ENCODE measurements at regions not wholly inside any gene's neighbourhood (a gene's known extent, or its start where the extent isn't known, plus 50 kb on each side); places are given as distances from the start of the nearest gene placed in this dataset.

DNA sequence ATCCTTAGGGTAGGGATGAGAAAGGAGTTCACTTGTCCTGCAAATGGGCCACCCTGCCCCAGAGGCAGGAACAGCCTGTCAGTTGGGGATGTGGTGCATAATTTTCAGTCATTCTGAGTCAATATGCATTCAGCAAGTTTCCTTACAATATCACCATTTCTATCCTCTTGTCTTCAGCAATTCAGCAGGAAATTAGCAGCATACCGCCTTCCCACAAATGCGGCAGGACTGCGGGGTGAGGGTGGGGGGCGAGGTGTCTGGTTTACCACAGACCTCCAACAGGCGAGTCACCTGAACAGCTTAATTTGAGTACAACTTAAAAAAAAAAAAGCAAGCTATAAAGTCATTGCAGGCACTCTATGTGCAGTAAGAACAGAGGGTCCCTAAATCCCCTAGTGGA lies 126.8 kb downstream of the MAP3K7 start:
- Histone ChIP-seq H3K27me3 (replicated peaks; ENCODE audit: control insufficient read depth, insufficient read depth, low read length) (no peaks in the 10 kb centered on the region), H3K4me1 (no peaks in the 10 kb centered on the region), H3K36me3 (ENCODE audit: control insufficient read depth, insufficient read depth, low read length) (no peaks in the 10 kb centered on the region), H3K4me3 (ENCODE audit: low read depth, low read length) (no peak overlapping the region), H3K9me3 (no peaks in the 10 kb centered on the region)
- TF ChIP-seq, protein P1, sequence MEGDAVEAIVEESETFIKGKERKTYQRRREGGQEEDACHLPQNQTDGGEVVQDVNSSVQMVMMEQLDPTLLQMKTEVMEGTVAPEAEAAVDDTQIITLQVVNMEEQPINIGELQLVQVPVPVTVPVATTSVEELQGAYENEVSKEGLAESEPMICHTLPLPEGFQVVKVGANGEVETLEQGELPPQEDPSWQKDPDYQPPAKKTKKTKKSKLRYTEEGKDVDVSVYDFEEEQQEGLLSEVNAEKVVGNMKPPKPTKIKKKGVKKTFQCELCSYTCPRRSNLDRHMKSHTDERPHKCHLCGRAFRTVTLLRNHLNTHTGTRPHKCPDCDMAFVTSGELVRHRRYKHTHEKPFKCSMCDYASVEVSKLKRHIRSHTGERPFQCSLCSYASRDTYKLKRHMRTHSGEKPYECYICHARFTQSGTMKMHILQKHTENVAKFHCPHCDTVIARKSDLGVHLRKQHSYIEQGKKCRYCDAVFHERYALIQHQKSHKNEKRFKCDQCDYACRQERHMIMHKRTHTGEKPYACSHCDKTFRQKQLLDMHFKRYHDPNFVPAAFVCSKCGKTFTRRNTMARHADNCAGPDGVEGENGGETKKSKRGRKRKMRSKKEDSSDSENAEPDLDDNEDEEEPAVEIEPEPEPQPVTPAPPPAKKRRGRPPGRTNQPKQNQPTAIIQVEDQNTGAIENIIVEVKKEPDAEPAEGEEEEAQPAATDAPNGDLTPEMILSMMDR (IDR thresholded peaks at IDR 0.05; ENCODE audit: insufficient read depth in 1 of 2, low read depth in 1 of 2, low read length in 1 of 2, severe bottlenecking in 1 of 2, unreplicated experiment in 1 of 2), result no peak
- CTCF ChIA-PET, result no interaction called here
- POLR2A ChIA-PET, result interaction anchor here (0.6 kb wide), 1 partner anchor 19 kb away, joined by 3 read pairs; no protein-coding TSS in a partner anchor
- Mint-ChIP-seq H3K9me3 (ENCODE audit: unreplicated experiment) (no peaks in the 10 kb centered on the region), H3K4me1 (ENCODE audit: low read depth, unreplicated experiment) (no peaks in the 10 kb centered on the region), H3K36me3 (ENCODE audit: insufficient read depth, unreplicated experiment) (no peaks in the 10 kb centered on the region), H3K27ac (ENCODE audit: unreplicated experiment) (no peak overlapping the region), H3K27me3 (ENCODE audit: insufficient read depth, unreplicated experiment) (peaks cover 3% of the 10 kb centered on the region), H3K4me3 (ENCODE audit: unreplicated experiment) (no peak overlapping the region)
- DNase-seq, result no peak
- intact Hi-C loops (cut with micrococcal nuclease; ENCODE audit: unreplicated experiment), result no loop called here
- no TSS peak for BruUV-seq (replicated peaks)

DNA sequence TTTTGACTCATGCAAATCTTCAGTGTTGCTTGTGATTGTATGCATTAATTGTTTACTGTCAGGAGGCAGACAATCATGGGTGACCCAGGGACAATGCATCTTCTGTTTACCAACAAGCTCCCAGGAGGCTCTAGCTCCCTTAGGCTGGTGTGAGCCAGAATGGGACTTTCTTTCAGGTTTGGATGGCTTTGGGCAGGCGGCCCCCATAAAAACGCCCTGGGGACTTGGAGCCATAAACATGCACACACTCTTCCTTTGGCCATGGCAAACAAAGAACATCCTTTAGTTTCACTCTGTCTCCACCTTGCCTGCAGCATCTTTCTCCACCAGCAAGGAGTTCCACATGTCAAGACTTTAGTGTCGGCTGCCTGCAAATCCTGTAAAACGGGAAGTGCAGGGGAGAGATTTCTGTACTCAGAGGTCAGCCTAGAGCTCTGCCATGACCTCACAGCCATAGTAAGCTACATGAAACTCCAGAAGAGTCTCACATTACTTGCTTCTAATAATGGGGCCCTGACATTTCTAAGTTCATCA lies 127.6 kb downstream of the MAP3K7 start:
- no peak overlapping the region for H3K27ac Mint-ChIP-seq (ENCODE audit: unreplicated experiment)
- H3K36me3 ChIP-seq (ENCODE audit: control insufficient read depth, insufficient read depth, low read length), result no peaks in the 10 kb centered on the region
- H3K9me3 ChIP-seq, result no peaks in the 10 kb centered on the region
- no peaks in the 10 kb centered on the region for H3K4me1 ChIP-seq
- no peak overlapping the region for H3K4me3 ChIP-seq (ENCODE audit: low read depth, low read length)
- H3K27me3 ChIP-seq (replicated peaks; ENCODE audit: control insufficient read depth, insufficient read depth, low read length), result no peaks in the 10 kb centered on the region
- intact Hi-C loops (cut with micrococcal nuclease; ENCODE audit: unreplicated experiment), result no loop called here
- no TSS peak for BruUV-seq (replicated peaks)
- peaks cover 3% of the 10 kb centered on the region for H3K27me3 Mint-ChIP-seq (ENCODE audit: insufficient read depth, unreplicated experiment)
- no peaks in the 10 kb centered on the region for H3K4me1 Mint-ChIP-seq (ENCODE audit: low read depth, unreplicated experiment)
- H3K4me3 Mint-ChIP-seq (ENCODE audit: unreplicated experiment), result no peak overlapping the region
- H3K36me3 Mint-ChIP-seq (ENCODE audit: insufficient read depth, unreplicated experiment), result no peaks in the 10 kb centered on the region
- TF ChIP-seq, protein P1 (IDR thresholded peaks at IDR 0.05; ENCODE audit: insufficient read depth in 1 of 2, low read depth in 1 of 2, low read length in 1 of 2, severe bottlenecking in 1 of 2, unreplicated experiment in 1 of 2), result no peak
- CTCF ChIA-PET, result no interaction called here
- POLR2A ChIA-PET, result no interaction called here
- DNase-seq, result no peak
- H3K9me3 Mint-ChIP-seq (ENCODE audit: unreplicated experiment), result no peaks in the 10 kb centered on the region

DNA sequence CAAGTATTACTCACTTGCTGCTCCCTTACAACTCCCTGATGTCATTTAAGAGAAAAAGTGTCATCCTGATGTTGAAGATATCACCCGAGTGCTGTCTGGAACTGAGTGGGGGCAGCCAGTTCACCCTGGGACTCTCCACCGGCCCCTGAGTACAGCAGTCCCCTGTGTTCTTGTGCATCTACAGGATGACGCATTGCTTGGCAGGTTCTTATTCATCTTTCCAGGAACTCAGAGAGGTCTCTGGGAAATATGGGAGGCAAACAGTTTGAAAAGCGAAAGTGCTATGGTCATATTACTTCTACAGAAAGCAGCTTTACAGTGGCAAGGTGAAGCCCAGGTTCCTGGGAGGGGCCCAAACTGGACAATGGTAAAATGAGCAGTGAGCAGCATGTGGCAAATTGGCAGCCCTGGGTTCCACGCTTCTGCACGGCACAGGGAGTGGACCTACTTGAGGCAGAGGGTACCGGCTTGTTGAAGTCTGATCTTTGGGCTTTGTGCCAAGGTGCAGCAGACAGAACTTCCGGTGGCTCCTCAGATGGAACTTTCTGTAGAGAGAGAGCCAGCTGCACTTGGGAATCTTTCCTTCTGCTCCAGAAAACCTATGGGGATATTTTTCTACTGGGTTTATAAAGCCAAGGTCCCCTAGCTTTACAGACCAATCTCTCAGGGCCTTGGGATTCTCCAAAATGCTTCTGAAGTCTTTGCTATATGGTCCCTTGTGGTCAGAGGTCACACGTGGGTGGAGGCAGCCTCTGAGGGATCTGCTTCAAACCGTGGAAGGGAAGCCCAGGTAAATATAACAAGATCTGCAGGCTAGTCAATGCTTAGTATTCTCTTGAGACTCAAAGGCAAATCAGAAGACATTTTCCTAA lies 128.3 kb downstream of the MAP3K7 start:
- no peak overlapping the region for H3K4me3 ChIP-seq (ENCODE audit: low read depth, low read length)
- no peaks in the 10 kb centered on the region for H3K9me3 ChIP-seq
- H3K4me1 Mint-ChIP-seq (ENCODE audit: low read depth, unreplicated experiment), result no peaks in the 10 kb centered on the region
- BruUV-seq (replicated peaks), result no TSS peak
- intact Hi-C loops (cut with micrococcal nuclease; ENCODE audit: unreplicated experiment), result no loop called here
- no peaks in the 10 kb centered on the region for H3K36me3 ChIP-seq (ENCODE audit: control insufficient read depth, insufficient read depth, low read length)
- H3K4me3 Mint-ChIP-seq (ENCODE audit: unreplicated experiment), result no peak overlapping the region
- no peaks in the 10 kb centered on the region for H3K9me3 Mint-ChIP-seq (ENCODE audit: unreplicated experiment)
- DNase-seq, result no peak
- peaks cover 3% of the 10 kb centered on the region for H3K27me3 Mint-ChIP-seq (ENCODE audit: insufficient read depth, unreplicated experiment)
- ChIA-PET CTCF (no interaction called here), POLR2A (no interaction called here)
- H3K27me3 ChIP-seq (replicated peaks; ENCODE audit: control insufficient read depth, insufficient read depth, low read length), result no peaks in the 10 kb centered on the region
- H3K27ac Mint-ChIP-seq (ENCODE audit: unreplicated experiment), result no peak overlapping the region
- no peaks in the 10 kb centered on the region for H3K4me1 ChIP-seq
- H3K36me3 Mint-ChIP-seq (ENCODE audit: insufficient read depth, unreplicated experiment), result no peaks in the 10 kb centered on the region
- TF ChIP-seq, protein P1 (IDR thresholded peaks at IDR 0.05; ENCODE audit: insufficient read depth in 1 of 2, low read depth in 1 of 2, low read length in 1 of 2, severe bottlenecking in 1 of 2, unreplicated experiment in 1 of 2), result no peak

All from Caco-2 (cell line).